Neural progenitor cell (in vitro differentiated cells): ENCODE measurements at regions not wholly inside any gene's neighbourhood (a gene's known extent, or its start where the extent isn't known, plus 50 kb on each side); places are given as distances from the start of the nearest gene placed in this dataset.
"Not testable (repeated sequence)": the region's sequence is repeated elsewhere in the genome, so short reads cannot be mapped to it uniquely, and the experiment has no call there.

Experiments
- DNase-seq: peaks from one replicate; pipeline ENCODE4 v3.0.0-alpha.2; 2016; ENCODE audit warnings: low spot score
- H2AFZ ChIP-seq: fragments of 200-600 bp; sonication (generic); replicated peaks from 2 replicates; pipeline ENCODE4 v1.6.1; 2016; ENCODE audit warnings: antibody characterized with exemption
- H3F3A ChIP-seq: fragments of 200-600 bp; sonication (generic); 2 replicates; pipeline ENCODE4 v1.6.1; 2016; ENCODE audit warnings: antibody characterized with exemption, low read depth
- H3K27ac ChIP-seq: fragments of 200-600 bp; sonication (generic); 2 replicates; pipeline ENCODE4 v1.5.1; 2016; ENCODE audit warnings: mild to moderate bottlenecking
- H3K27me3 ChIP-seq: fragments of 200-600 bp; sonication (generic); 2 replicates; pipeline ENCODE4 v1.6.1; 2016; ENCODE audit warnings: mild to moderate bottlenecking, moderate library complexity
- H3K36me3 ChIP-seq: fragments of 200-600 bp; sonication (generic); 2 replicates; pipeline ENCODE4 v1.5.1; 2016
- H3K4me1 ChIP-seq: fragments of 200-600 bp; sonication (generic); 2 replicates; pipeline ENCODE4 v1.6.1; 2016; ENCODE audit warnings: mixed run types
- H3K4me2 ChIP-seq: fragments of 200-600 bp; sonication (generic); 2 replicates; pipeline ENCODE4 v1.6.1; 2016
- H3K4me3 ChIP-seq: fragments of 200-600 bp; sonication (generic); 2 replicates; pipeline ENCODE4 v1.5.1; 2016
- H3K79me2 ChIP-seq: fragments of 200-600 bp; sonication (generic); 2 replicates; pipeline ENCODE4 v1.6.1; 2016; ENCODE audit warnings: low read depth
- H3K9ac ChIP-seq: fragments of 200-600 bp; sonication (generic); 2 replicates; pipeline ENCODE4 v1.6.1; 2016
- H3K9me3 ChIP-seq: fragments of 200-600 bp; sonication (generic); 2 replicates; pipeline ENCODE4 v1.5.1; 2016; ENCODE audit warnings: low read depth
- H4K20me1 ChIP-seq: fragments of 200-600 bp; sonication (generic); 2 replicates; pipeline ENCODE4 v1.6.1; 2016; ENCODE audit warnings: low read depth
- H3K27ac Mint-ChIP-seq: 3 replicates; pipeline ENCODE4 v1.8.0; 2021; ENCODE audit warnings: mixed read lengths
- H3K27me3 Mint-ChIP-seq: 2 replicates; pipeline ENCODE4 v1.8.0; 2022; ENCODE audit warnings: low read depth, mild to moderate bottlenecking, inconsistent platforms, moderate library complexity, mixed read lengths; ENCODE audit not compliant: insufficient read depth
- H3K36me3 Mint-ChIP-seq: 3 replicates; pipeline ENCODE4 v1.8.0; 2021; ENCODE audit warnings: mixed read lengths
- H3K4me1 Mint-ChIP-seq: 3 replicates; pipeline ENCODE4 v1.8.0; 2021; ENCODE audit warnings: mixed read lengths
- H3K4me3 Mint-ChIP-seq: 3 replicates; pipeline ENCODE4 v1.8.0; 2021; ENCODE audit warnings: mild to moderate bottlenecking, moderate library complexity, mixed read lengths
- H3K9me3 Mint-ChIP-seq: 3 replicates; pipeline ENCODE4 v1.8.0; 2020; ENCODE audit warnings: mixed read lengths
- CTCF ChIP-seq: fragments of 200-600 bp; sonication (generic); IDR thresholded peaks from 2 replicates; pipeline ENCODE4 v1.5.1; 2017; ENCODE audit warnings: antibody characterized with exemption, mild to moderate bottlenecking
- EZH2 ChIP-seq: fragments of 200-600 bp; sonication (generic); IDR thresholded peaks from 2 replicates; pipeline ENCODE4 v1.6.1; 2017; ENCODE audit warnings: antibody characterized with exemption, mild to moderate bottlenecking, moderate library complexity
- EZH2phosphoT487 ChIP-seq: fragments of 200-600 bp; sonication (generic); IDR thresholded peaks from 2 replicates; pipeline ENCODE4 v1.6.1; 2017; ENCODE audit warnings: antibody characterized with exemption

GRCh38 chr7:156014201-156014600 lies 201.9 kb upstream of the SHH start:
- DNase-seq, result no peak
- H4K20me1 ChIP-seq, result no peaks in the 10 kb centered on the region
- peaks cover 2% of the 10 kb centered on the region for H3K9me3 Mint-ChIP-seq
- H3K4me1 ChIP-seq, result no peaks in the 10 kb centered on the region
- no peak overlapping the region for H3K4me3 Mint-ChIP-seq
- peaks cover 4% of the 10 kb centered on the region for H3K4me1 Mint-ChIP-seq
- no peaks in the 10 kb centered on the region for H3K27me3 ChIP-seq
- H3K27me3 Mint-ChIP-seq, result peaks cover 2% of the 10 kb centered on the region
- H3F3A ChIP-seq, result no peaks in the 10 kb centered on the region
- no peaks in the 10 kb centered on the region for H3K79me2 ChIP-seq
- no peak overlapping the region for H3K27ac Mint-ChIP-seq
- H3K27ac ChIP-seq, result no peak overlapping the region
- no peak for TF ChIP-seq EZH2phosphoT487
- no peak for TF ChIP-seq EZH2
- no peak for TF ChIP-seq CTCF
- H3K4me2 ChIP-seq, result no peak overlapping the region
- no peak overlapping the region for H3K4me3 ChIP-seq
- no peak overlapping the region for H3K9ac ChIP-seq
- no peaks in the 10 kb centered on the region for H3K9me3 ChIP-seq
- H3K36me3 Mint-ChIP-seq, result no peaks in the 10 kb centered on the region
- H2AFZ ChIP-seq, result no peak overlapping the region
- H3K36me3 ChIP-seq, result no peaks in the 10 kb centered on the region

- Histone ChIP-seq H3K79me2 (no peaks in the 10 kb centered on the region), H3K36me3 (no peaks in the 10 kb centered on the region), H3K9ac (no peak overlapping the region), H3K4me1 (no peaks in the 10 kb centered on the region), H3K9me3 (no peaks in the 10 kb centered on the region), H3K27me3 (no peaks in the 10 kb centered on the region), H3K27ac (no peak overlapping the region), H3F3A (no peaks in the 10 kb centered on the region), H3K4me3 (no peak overlapping the region), H3K4me2 (no peak overlapping the region), H4K20me1 (no peaks in the 10 kb centered on the region), H2AFZ (no peak overlapping the region)
- Mint-ChIP-seq H3K36me3 (no peaks in the 10 kb centered on the region), H3K27me3 (peaks cover 2% of the 10 kb centered on the region), H3K4me3 (no peak overlapping the region), H3K9me3 (peaks cover 2% of the 10 kb centered on the region), H3K4me1 (peaks cover 4% of the 10 kb centered on the region), H3K27ac (no peak overlapping the region)
- DNase-seq, result no peak
- no peak for TF ChIP-seq EZH2
Observed at GRCh38 chr7:156012412-156012811, 200.1 kb upstream of the SHH start.

- Histone ChIP-seq H3K9me3 (no peaks in the 10 kb centered on the region), H2AFZ (no peak overlapping the region), H3K27ac (no peak overlapping the region), H4K20me1 (no peaks in the 10 kb centered on the region), H3K27me3 (no peaks in the 10 kb centered on the region), H3K4me3 (no peak overlapping the region), H3F3A (no peaks in the 10 kb centered on the region), H3K4me2 (no peak overlapping the region), H3K36me3 (no peaks in the 10 kb centered on the region), H3K79me2 (no peaks in the 10 kb centered on the region), H3K4me1 (no peaks in the 10 kb centered on the region), H3K9ac (no peak overlapping the region)
- peaks cover 2% of the 10 kb centered on the region for H3K9me3 Mint-ChIP-seq
- TF ChIP-seq CTCF (no peak), EZH2 (no peak), EZH2phosphoT487 (no peak)
- H3K4me3 Mint-ChIP-seq, result no peak overlapping the region
- H3K27me3 Mint-ChIP-seq, result no peaks in the 10 kb centered on the region
- peaks cover 4% of the 10 kb centered on the region for H3K4me1 Mint-ChIP-seq
- no peak for DNase-seq
- H3K27ac Mint-ChIP-seq, result no peak overlapping the region
- no peaks in the 10 kb centered on the region for H3K36me3 Mint-ChIP-seq
Observed at GRCh38 chr7:156009569-156009968, 197.3 kb upstream of the SHH start.

- not testable (repeated sequence) for H3K27ac ChIP-seq, H3K27me3 Mint-ChIP-seq, H3K27ac Mint-ChIP-seq, H3K4me2 ChIP-seq, H2AFZ ChIP-seq, H3K9me3 Mint-ChIP-seq, H3K9me3 ChIP-seq, H3K4me1 Mint-ChIP-seq, H3K9ac ChIP-seq, H3F3A ChIP-seq, H3K79me2 ChIP-seq, H3K4me3 Mint-ChIP-seq, H3K36me3 Mint-ChIP-seq, H4K20me1 ChIP-seq, DNase-seq, H3K4me3 ChIP-seq, H3K4me1 ChIP-seq, H3K36me3 ChIP-seq, H3K27me3 ChIP-seq
Observed at GRCh38 chr7:156006876-156007275, 194.6 kb upstream of the SHH start.
